HEK293 (cell line): ENCODE measurements at regions not wholly inside any gene's neighbourhood (a gene's known extent, or its start where the extent isn't known, plus 50 kb on each side); places are given as distances from the start of the nearest gene placed in this dataset.

Experiments
- CTCF ChIA-PET: fragments of 350-600 bp; formaldehyde crosslinking; extraction: SDS; loops from one replicate; lab custom pipeline; 2021; ENCODE audit warnings: antibody characterized with exemption; lab: Yijun Ruan, JAX
- POLR2A ChIA-PET: fragments of 300-600 bp; formaldehyde crosslinking; extraction: SDS; loops from one replicate; lab custom pipeline; 2020; ENCODE audit warnings: antibody characterized with exemption, inconsistent platforms; lab: Yijun Ruan, JAX
- H3K27ac ChIP-seq: fragments of 200-500 bp; sonication (Bioruptor generic); 2 replicates; pipeline ENCODE4 v1.5.1; 2014; ENCODE audit warnings: low read depth, low read length, control low read depth, inconsistent platforms; ENCODE audit errors: extremely low read depth
- H3K36me3 ChIP-seq, 2 experiments: fragments of 200-500 bp in 1 of 2; sonication (Bioruptor generic) in 1 of 2; 1 replicate in 1 of 2; 2 replicates in 1 of 2; pipeline ENCODE4 v1.5.1; 2014 to 2017; ENCODE audit warnings: inconsistent platforms in 2 of 2, low read length in 2 of 2; ENCODE audit not compliant: control insufficient read depth in 2 of 2, insufficient read depth in 1 of 2
- H3K4me1 ChIP-seq: fragments of 200-500 bp; sonication (Bioruptor generic); 2 replicates; pipeline ENCODE4 v1.5.1; 2014; ENCODE audit warnings: mild to moderate bottlenecking, low read length, inconsistent platforms; ENCODE audit not compliant: control insufficient read depth, insufficient read depth
- H3K4me3 ChIP-seq: 2 replicates; pipeline ENCODE4 v1.5.1; 2011; ENCODE audit warnings: low read depth, mild to moderate bottlenecking, control low read depth, low read length, moderate library complexity
- H3K9me3 ChIP-seq: fragments of 200-500 bp; sonication (Bioruptor generic); 2 replicates; pipeline ENCODE4 v1.5.1; 2014; ENCODE audit warnings: low read depth, low read length, inconsistent platforms; ENCODE audit not compliant: control insufficient read depth, insufficient read depth
- FEZF1 ChIP-seq: fragments of 450-650 bp; formaldehyde crosslinking; IDR thresholded peaks from 2 replicates; pipeline ENCODE4 v1.5.1; 2016; ENCODE audit warnings: missing biosample characterization, missing genetic modification characterization
- HIC1 ChIP-seq: fragments of 450-650 bp; formaldehyde crosslinking; IDR thresholded peaks from 2 replicates; pipeline ENCODE4 v1.5.1; 2016; ENCODE audit warnings: missing biosample characterization, missing genetic modification characterization
- HOXD13 ChIP-seq: sonication (generic); formaldehyde crosslinking; IDR thresholded peaks from 2 replicates; pipeline ENCODE4 v1.8.0; 2022; ENCODE audit warnings: missing genetic modification reagents, borderline replicate concordance
- KLF1 ChIP-seq: fragments of 450-650 bp; formaldehyde crosslinking; IDR thresholded peaks from 2 replicates; pipeline ENCODE4 v1.5.1; 2016; ENCODE audit warnings: missing biosample characterization, missing genetic modification characterization
- PRDM1 ChIP-seq: fragments of 450-650 bp; formaldehyde crosslinking; IDR thresholded peaks from 2 replicates; pipeline ENCODE4; 2016; ENCODE audit warnings: missing biosample characterization, missing genetic modification characterization
- SALL2 ChIP-seq: fragments of 450-650 bp; formaldehyde crosslinking; IDR thresholded peaks from 2 replicates; pipeline ENCODE4 v1.5.0; 2017; ENCODE audit warnings: missing biosample characterization, mild to moderate bottlenecking, missing genetic modification characterization, borderline replicate concordance
- SP3 ChIP-seq: fragments of 450-650 bp; formaldehyde crosslinking; IDR thresholded peaks from 2 replicates; pipeline ENCODE4 v1.5.1; 2016; ENCODE audit warnings: missing biosample characterization, missing genetic modification characterization
- ZBTB21 ChIP-seq: fragments of 450-650 bp; formaldehyde crosslinking; IDR thresholded peaks from 2 replicates; pipeline ENCODE4 v1.5.1; 2017; ENCODE audit warnings: missing biosample characterization, missing genetic modification characterization
- ZBTB8A ChIP-seq: fragments of 450-650 bp; formaldehyde crosslinking; IDR thresholded peaks from 2 replicates; pipeline ENCODE4 v1.5.1; 2016; ENCODE audit warnings: missing biosample characterization, missing genetic modification characterization
- ZNF175 ChIP-seq: fragments of 450-650 bp; formaldehyde crosslinking; IDR thresholded peaks from 2 replicates; pipeline ENCODE4 v1.5.1; 2016; ENCODE audit warnings: missing biosample characterization, missing genetic modification characterization
- ZNF184 ChIP-seq: fragments of 450-650 bp; IDR thresholded peaks from 2 replicates; pipeline ENCODE4 v1.5.1; 2018; ENCODE audit warnings: missing biosample characterization, mild to moderate bottlenecking, missing genetic modification characterization
- ZNF211 ChIP-seq: fragments of 450-650 bp; formaldehyde crosslinking; IDR thresholded peaks from 2 replicates; pipeline ENCODE4 v1.5.1; 2016; ENCODE audit warnings: low read depth, missing biosample characterization, missing genetic modification characterization
- ZNF366 ChIP-seq: fragments of 450-650 bp; formaldehyde crosslinking; conservative IDR thresholded peaks from 2 replicates; pipeline ENCODE4 v1.5.1; 2016; ENCODE audit warnings: missing biosample characterization, missing genetic modification characterization
- ZNF423 ChIP-seq: fragments of 450-650 bp; formaldehyde crosslinking; IDR thresholded peaks from 2 replicates; pipeline ENCODE4 v1.5.1; 2016; ENCODE audit warnings: missing biosample characterization, missing genetic modification characterization
- ZNF510 ChIP-seq: fragments of 450-650 bp; formaldehyde crosslinking; IDR thresholded peaks from 2 replicates; pipeline ENCODE4 v1.5.1; 2018; ENCODE audit warnings: mild to moderate bottlenecking, missing genetic modification characterization, missing biosample characterization; ENCODE audit not compliant: insufficient replicate concordance
- ZNF544 ChIP-seq: fragments of 450-650 bp; formaldehyde crosslinking; IDR thresholded peaks from 2 replicates; pipeline ENCODE4 v1.5.0; 2017; ENCODE audit warnings: missing biosample characterization, missing genetic modification characterization
- ZNF623 ChIP-seq: fragments of 450-650 bp; formaldehyde crosslinking; IDR thresholded peaks from 2 replicates; pipeline ENCODE4 v1.5.1; 2016; ENCODE audit warnings: missing biosample characterization, missing genetic modification characterization
- ZNF704 ChIP-seq: fragments of 450-650 bp; formaldehyde crosslinking; IDR thresholded peaks from 2 replicates; pipeline ENCODE4 v1.5.1; 2016; ENCODE audit warnings: missing biosample characterization, missing genetic modification characterization
- ZNF843 ChIP-seq: fragments of 450-650 bp; formaldehyde crosslinking; IDR thresholded peaks from 2 replicates; pipeline ENCODE4 v1.5.1; 2016; ENCODE audit warnings: missing biosample characterization, missing genetic modification characterization
- TF ChIP-seq, protein P1 (sequence below): fragments of 450-650 bp; formaldehyde crosslinking; IDR thresholded peaks from 2 replicates; pipeline ENCODE4 v1.5.1; 2016; ENCODE audit warnings: missing biosample characterization, missing genetic modification characterization
- TF ChIP-seq, protein P2 (sequence below): fragments of 450-650 bp; formaldehyde crosslinking; IDR thresholded peaks from 2 replicates; pipeline ENCODE4 v1.5.1; 2016; ENCODE audit warnings: missing biosample characterization, missing genetic modification characterization

DNA sequence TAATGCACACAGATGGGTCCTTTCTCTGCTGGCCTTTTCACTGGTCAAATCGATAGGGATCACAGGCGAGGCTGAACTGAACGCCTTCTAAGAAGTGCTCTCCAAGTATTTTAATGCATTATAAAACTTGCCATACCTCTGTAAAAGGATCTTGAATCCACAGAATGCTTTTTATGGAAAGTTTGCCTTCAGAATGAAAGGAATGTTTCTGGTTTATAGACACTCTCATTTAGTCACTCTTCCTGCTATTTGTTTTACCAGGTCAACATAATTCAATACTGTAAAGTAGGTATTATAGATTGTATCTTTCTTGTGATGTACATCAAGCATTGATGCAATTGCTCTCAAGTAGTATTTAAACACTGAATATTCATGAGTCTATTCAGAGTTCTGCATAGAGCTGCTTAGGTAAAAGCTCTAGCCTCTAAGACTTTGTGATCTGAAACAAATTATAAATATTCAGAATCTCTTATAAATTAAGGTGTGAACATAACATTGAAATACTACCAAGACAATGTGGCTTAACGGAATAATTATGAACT lies 308.4 kb downstream of the ISL1 start (continued):
- TF ChIP-seq HIC1 (tag by site-specific recombination) (no peak), ZNF211 (no peak), ZBTB21 (tag by site-specific recombination) (no peak), ZNF423 (no peak), KLF1 (tag by site-specific recombination) (no peak)

GRCh38 chr5:51694826-51695225 lies 311.6 kb downstream of the ISL1 start:
- ChIA-PET CTCF (no interaction called here), POLR2A (no interaction called here)
- no peaks in the 10 kb centered on the region for H3K4me1 ChIP-seq
- no peak overlapping the region for H3K27ac ChIP-seq
- no peaks in the 10 kb centered on the region for H3K9me3 ChIP-seq
- TF ChIP-seq ZNF704 (no peak), HOXD13 (CRISPR knock-in tag) (no peak), ZNF184 (tag by site-specific recombination) (peak; percentile 92), ZNF175 (no peak)
- no peak overlapping the region for H3K4me3 ChIP-seq
- no peaks in the 10 kb centered on the region for H3K36me3 ChIP-seq

GRCh38 chr5:51696122-51696521 lies 312.9 kb downstream of the ISL1 start:
- ChIA-PET CTCF (no interaction called here), POLR2A (no interaction called here)
- no peaks in the 10 kb centered on the region for H3K36me3 ChIP-seq
- TF ChIP-seq FEZF1 (tag by site-specific recombination) = no peak
- TF ChIP-seq, protein P1, sequence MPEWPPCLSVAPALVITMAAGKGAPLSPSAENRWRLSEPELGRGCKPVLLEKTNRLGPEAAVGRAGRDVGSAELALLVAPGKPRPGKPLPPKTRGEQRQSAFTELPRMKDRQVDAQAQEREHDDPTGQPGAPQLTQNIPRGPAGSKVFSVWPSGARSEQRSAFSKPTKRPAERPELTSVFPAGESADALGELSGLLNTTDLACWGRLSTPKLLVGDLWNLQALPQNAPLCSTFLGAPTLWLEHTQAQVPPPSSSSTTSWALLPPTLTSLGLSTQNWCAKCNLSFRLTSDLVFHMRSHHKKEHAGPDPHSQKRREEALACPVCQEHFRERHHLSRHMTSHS (tag by site-specific recombination) = no peak
- no peak for TF ChIP-seq SP3 (tag by site-specific recombination)
- no peak for TF ChIP-seq ZNF510 (tag by site-specific recombination)
- TF ChIP-seq ZNF843 (tag by site-specific recombination) = no peak
- TF ChIP-seq ZNF544 (tag by site-specific recombination) = no peak
- no peak for TF ChIP-seq PRDM1 (tag by site-specific recombination)
- no peak for TF ChIP-seq ZBTB8A (tag by site-specific recombination)
- TF ChIP-seq ZNF366 = no peak
- TF ChIP-seq ZNF623 = no peak
- TF ChIP-seq, protein P2, sequence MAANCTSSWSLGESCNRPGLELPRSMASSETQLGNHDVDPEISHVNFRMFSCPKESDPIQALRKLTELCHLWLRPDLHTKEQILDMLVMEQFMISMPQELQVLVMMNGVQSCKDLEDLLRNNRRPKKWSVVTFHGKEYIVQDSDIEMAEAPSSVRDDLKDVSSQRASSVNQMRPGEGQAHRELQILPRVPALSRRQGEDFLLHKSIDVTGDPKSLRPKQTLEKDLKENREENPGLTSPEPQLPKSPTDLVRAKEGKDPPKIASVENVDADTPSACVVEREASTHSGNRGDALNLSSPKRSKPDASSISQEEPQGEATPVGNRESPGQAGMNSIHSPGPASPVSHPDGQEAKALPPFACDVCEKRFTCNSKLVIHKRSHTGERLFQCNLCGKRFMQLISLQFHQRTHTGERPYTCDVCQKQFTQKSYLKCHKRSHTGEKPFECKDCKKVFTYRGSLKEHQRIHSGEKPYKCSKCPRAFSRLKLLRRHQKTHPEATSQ = no peak
- TF ChIP-seq SALL2 (tag by site-specific recombination) = no peak
- H3K4me1 ChIP-seq = no peaks in the 10 kb centered on the region
- H3K9me3 ChIP-seq = no peaks in the 10 kb centered on the region
- no peak overlapping the region for H3K27ac ChIP-seq
- H3K4me3 ChIP-seq = no peak overlapping the region
